ACHN (cell line): ENCODE measurements at regions not wholly inside any gene's neighbourhood (a gene's known extent, or its start where the extent isn't known, plus 50 kb on each side); places are given as distances from the start of the nearest gene placed in this dataset.

Experiments
- DNase-seq: peaks from one replicate; pipeline ENCODE4 v3.0.0-alpha.2; 2015
- in situ Hi-C: cut with HindIII; loops from 2 replicates; pipeline ENCODE4 v1.10.0; 2017; ENCODE audit warnings: low sequenced_read_pairs, low pct_ligation_motif_present, low pct_unique_long_range_greater_than_20kb

GRCh38 chr6:3987053-3987452, 91.9 kb downstream of the FAM217A start:
- in situ Hi-C loops, result no loop called here
- no peak for DNase-seq

- no peak for DNase-seq
- in situ Hi-C loops, result no loop called here
Observed at GRCh38 chr6:3987576-3987975, 91.4 kb downstream of the FAM217A start.

- in situ Hi-C loops, result no loop called here
Observed at GRCh38 chr6:3990692-3991491, 88.0 kb downstream of the FAM217A start.

GRCh38 chr6:3991941-3992340, 87.0 kb downstream of the FAM217A start:
- in situ Hi-C loops, result no loop called here
- DNase-seq, result no peak

More at GRCh38 chr6:3990692-3991491, 88.0 kb downstream of the FAM217A start:
- peak; percentile 83 for DNase-seq

- in situ Hi-C loops, result no loop called here
Observed at GRCh38 chr6:3996349-3996748, 82.6 kb downstream of the FAM217A start.

GRCh38 chr6:3997177-3997770, 81.7 kb downstream of the FAM217A start:
- DNase-seq, result no peak
- in situ Hi-C loops, result no loop called here

More at GRCh38 chr6:3996349-3996748, 82.6 kb downstream of the FAM217A start:
- no peak for DNase-seq

GRCh38 chr6:3999800-4000661, 78.9 kb downstream of the FAM217A start:
- DNase-seq, result no peak
- in situ Hi-C loops, result no loop called here

GRCh38 chr6:4004249-4004648, 74.7 kb downstream of the FAM217A start:
- in situ Hi-C loops, result no loop called here
- no peak for DNase-seq

GRCh38 chr6:4008324-4009047, 70.5 kb downstream of the FAM217A start:
- in situ Hi-C loops, result no loop called here
- peak; percentile 73 for DNase-seq

- DNase-seq, result no peak
- in situ Hi-C loops, result no loop called here
Observed at GRCh38 chr6:4009486-4009885, 69.5 kb downstream of the FAM217A start.

- in situ Hi-C loops, result no loop called here
- no peak for DNase-seq
Observed at GRCh38 chr6:4010048-4010447, 68.9 kb downstream of the FAM217A start.

GRCh38 chr6:4010689-4011090, 68.2 kb downstream of the FAM217A start:
- in situ Hi-C loops, result no loop called here
- no peak for DNase-seq

- in situ Hi-C loops, result no loop called here
- DNase-seq, result no peak
Observed at GRCh38 chr6:4012826-4013225, 66.1 kb downstream of the FAM217A start.

GRCh38 chr6:4017058-4017739, 61.7 kb downstream of the FAM217A start:
- in situ Hi-C loops, result no loop called here
- no peak for DNase-seq

GRCh38 chr6:4017834-4018170, 61.1 kb downstream of the FAM217A start:
- in situ Hi-C loops, result no loop called here
- peak; percentile 40 for DNase-seq

GRCh38 chr6:4018171-4018923, 60.6 kb downstream of the FAM217A start:
- in situ Hi-C loops, result no loop called here
- DNase-seq, result peak; percentile 92
